Stimulated activated CD4-positive, alpha-beta T cell treated with anti-CD3 and anti-CD28 coated beads, TNF-alpha, amount 100 ng/mL, for 48 hours (primary cell): ENCODE measurements at regions not wholly inside any gene's neighbourhood (a gene's known extent, or its start where the extent isn't known, plus 50 kb on each side); places are given as distances from the start of the nearest gene placed in this dataset.

Source experiments
- DNase-seq, 3 donors: peaks; one replicate each; pipeline ENCODE4 v3.0.0-alpha.2; 2020; ENCODE audit warnings: low read depth in 3 of 3

- no peak for DNase-seq
Observed at GRCh38 chr12:132424811-132425210, 65.1 kb upstream of the FBRSL1 start.

DNA sequence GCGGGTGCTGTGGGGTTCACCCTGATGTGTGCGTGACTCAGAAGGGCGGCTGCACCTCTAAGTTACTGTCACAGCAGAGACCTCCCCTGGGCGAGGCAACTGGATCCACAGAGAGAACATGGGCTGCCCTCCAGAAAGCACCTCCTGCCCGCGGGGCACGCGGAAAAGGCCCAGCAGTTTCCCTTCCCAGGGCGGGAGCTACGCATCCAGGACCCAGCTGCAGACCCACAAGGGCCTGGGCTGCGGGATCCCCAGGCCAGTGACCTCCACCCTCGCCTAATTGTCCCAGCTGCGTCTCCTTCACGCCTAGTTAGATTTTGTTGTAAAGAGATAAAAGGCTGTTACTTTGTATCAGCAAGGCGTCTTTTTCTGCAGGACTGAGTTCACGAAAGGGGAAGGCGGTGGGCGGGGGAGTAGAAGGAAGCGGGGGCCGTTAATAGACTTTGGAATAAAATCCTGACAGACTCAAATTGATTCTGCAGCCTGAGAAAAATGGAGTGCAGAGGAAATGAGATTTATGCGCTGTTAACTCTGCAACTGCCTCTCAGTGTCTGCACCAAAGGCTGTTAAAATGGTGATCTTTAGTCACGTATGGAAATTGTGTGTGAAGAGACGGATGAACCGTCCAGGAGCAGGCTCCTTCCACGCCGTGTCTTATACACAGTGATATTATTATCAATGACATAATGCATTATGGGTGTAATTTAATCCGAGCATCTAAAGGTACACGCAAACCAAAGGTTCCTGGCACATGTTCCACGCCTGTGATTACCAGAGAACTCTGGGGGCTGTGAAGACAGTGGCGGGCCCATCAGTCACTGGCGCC, 65.9 kb upstream of the FBRSL1 start:
- DNase-seq: no peak

DNA sequence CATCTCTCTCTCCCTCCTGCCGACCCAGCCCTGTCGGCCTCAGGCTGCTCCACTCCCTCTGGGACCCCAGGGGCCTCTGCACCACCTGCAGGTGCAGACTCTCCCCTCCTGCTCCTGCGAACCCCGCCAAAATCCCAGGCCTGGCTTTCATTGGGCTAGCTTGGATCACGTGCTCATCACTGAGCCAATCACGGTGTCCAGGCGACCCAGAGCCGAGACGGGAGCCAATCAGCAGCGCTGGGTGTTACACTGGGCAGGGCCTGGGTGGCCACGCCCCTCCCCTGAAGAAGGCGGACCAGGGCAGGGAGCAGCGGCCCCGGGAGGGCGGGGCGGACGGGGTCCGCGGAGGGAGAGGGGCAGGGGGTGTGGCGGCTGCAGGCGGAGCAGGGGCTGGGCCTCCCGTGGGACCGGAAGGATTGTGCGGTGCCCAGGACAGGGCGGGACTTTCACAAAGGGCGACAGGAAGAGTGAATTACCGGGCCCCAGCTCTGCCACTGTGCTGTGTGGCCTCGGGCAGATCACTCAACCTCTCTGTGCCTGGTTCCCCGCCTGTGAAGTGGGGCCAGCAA, 66.6 kb upstream of the FBRSL1 start:
- DNase-seq: no peak

DNA sequence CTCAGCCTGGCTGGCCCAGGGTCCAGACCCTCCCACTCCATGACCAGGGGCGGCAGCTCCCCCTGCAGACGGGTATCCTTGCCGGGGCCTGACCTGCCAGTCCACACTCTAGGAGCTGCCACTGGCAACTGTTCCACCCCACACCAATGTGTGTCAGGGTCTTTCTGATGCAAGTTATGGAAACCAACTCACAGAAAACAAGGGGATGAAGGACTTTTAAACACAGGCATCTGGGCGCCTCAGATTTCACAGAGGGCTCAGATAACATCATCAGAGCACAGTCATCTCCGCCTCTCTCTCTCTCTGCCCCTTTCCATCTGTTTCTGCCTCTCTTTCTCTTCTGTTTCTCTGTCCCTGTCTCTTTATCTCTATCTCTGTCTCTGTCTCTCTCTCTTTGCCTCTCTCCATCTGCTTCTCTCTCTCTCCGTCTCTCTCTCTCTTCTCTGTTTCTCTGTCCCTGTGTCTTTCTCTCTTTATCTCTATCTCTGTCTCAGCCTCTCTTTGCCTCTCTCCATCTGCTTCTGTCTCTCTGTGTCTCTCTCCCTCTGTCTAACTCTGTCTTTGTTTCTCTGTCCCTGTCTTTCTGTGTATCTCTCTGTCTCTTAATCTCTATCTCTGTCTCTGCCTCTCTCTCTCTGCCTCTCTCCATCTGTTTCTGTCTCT, 67.4 kb upstream of the FBRSL1 start:
- no peak for DNase-seq

- DNase-seq: no peak
Observed at GRCh38 chr12:132422040-132422380, 67.9 kb upstream of the FBRSL1 start.

GRCh38 chr12:132419631-132420246, 70.2 kb upstream of the FBRSL1 start:
- no peak for DNase-seq

DNA sequence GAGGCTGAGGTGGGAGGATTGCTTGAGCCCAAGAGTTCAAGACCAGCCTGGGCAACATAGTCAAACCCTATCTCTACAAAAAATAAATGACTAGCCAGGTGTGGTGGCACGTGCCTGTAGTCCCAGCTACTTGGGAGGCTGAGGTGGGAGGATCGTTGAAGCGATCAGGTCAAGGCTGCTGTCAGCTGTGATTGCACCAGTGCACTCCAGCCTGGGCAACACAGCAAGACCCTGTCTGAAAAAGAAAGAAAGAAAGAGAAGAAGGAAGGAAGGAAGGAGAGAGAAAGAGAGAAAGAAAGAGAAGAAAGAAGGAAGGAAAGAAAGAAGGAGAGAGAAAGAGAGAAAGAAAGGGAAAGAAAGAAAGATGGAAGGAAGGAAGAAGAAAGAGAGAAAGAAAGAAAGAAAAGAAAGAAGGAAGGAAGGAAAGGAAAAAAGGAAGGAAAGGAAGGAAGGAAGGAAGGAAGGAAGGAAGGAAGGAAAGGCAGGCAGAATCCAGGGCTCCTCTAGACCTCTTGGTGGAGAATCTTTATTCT, 71.5 kb upstream of the FBRSL1 start:
- no peak for DNase-seq

- DNase-seq: no peak
Observed at GRCh38 chr12:132417741-132418140, 72.2 kb upstream of the FBRSL1 start.

DNA sequence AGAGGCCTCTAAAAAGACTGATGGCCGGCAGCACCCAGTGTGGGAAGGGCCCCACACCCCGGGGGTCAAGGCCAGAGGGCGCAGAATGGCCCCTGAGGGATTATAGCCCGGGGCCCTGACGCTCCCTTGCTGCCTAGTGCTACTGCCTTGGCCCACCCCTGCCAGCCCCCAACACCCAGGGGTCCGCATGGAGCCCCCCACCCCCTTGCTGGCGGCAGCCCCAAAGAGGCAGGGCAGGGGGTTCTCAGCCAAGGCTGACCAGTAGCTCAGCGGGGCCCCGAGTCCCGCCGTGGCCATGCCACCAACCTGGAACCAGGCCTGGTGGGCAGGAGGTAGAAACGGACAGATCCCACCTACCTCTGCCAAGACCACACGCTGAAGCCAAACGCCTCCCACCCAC, 73.1 kb upstream of the FBRSL1 start:
- DNase-seq: no peak

- DNase-seq: no peak
Observed at GRCh38 chr12:132416121-132416673, 73.8 kb upstream of the FBRSL1 start.

DNA sequence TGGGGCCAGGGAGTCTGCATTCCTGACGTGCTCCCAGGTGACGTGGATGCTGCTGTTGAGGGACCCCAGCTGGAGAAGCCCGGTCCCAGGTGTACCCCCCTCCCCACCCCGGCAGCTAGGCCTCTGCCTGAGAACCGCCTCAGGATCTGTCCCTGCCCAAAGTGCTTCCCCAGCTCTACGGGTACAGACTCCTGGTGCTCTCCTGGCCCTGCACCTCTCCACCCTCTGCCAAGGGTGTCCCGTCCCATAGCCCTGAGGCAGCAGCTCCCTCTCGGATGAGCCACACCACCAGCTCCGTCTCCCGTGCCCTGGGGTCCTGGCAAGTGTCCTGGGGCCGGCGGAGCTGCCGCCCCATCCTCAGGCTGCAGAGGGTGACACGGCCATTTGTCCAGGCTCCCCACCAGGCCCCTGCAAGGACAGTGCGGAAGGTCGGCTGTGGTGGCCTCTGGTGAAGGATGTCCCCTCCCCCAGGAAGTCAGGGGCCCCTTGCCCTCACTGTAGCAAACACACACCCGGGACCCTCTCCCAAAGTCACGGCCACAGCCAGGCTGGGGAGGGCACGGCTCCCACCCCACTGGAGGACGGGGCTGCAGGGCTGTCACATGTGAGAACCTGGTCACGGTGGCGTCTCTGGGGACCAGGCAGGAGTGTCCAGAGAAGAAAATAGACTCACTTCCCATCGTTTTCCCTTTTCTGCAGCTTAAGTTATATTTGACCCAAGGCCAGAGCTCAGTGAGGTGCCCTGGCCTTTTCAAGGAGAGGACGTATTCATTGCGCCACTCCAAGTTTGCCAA, 74.4 kb upstream of the FBRSL1 start:
- no peak for DNase-seq

DNA sequence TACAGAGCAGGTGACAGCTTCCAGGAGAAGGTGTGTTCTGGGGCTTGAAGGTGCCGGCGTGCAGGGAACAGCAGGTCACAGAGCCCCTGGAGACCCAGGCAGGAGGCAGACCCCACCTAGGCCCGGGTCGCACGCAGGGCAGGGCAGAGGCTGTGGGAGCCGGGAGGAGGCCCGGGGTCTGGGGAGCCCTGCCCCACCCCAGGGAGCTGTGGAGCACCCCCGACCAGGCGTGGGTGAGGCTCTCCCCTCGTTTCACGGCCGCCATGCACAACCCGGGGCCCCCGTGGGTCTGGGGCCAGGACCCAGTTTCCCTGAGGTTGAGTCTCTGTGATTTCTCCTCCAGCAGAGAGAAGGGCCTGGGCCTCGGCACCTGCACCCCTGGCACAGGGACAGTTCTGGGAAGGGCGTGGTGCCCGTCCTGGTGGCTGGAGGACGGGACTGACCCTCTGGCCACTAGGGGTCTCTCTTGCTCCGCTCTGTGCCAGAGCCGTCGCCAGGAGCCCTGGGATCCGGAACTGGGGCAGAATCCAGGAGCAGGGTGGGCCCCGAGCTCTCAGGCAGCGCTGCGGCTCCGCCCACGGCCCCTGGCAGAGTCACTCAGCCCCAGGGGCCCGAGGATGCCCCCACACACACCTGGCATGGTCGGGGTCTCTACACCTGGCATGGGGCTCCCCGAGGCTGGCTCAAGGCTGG, 75.2 kb upstream of the FBRSL1 start:
- peak; percentile 42 to 79 (median 73) for DNase-seq

DNA sequence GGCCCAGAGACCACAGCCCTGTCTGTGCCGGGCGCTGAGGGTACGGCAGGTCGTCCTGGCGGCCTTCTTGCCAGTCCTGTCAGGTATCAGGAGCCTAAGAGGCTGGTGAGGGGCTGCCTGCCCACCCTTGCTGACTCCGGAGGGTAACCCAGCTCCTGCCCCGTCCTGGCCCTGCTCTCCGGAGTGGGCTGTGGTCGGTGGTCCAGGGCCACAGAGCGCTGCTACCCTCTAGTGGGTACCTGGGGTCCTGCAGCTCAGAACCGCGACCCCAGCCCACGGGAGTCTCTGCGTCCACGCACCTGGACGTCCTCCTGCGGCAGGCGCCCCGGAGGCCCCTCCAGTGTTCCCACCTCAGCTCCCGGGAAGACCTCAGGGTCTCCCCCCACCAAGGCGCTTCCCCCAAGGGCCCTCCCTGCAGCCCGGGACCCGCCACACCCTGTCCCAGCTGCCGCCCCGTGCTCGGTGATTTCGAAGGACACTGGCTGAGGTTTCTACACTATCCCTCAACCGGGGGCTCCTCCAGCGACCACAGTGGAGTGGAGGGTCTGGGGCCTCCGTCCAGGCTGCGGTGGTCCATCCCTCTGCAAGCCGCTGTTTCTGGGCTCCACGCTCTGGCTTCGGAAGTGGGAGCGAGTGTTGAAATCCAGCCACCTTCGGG, 75.9 kb upstream of the FBRSL1 start:
- no peak for DNase-seq

- DNase-seq: no peak
Observed at GRCh38 chr12:132411457-132411856, 78.5 kb upstream of the FBRSL1 start.

DNA sequence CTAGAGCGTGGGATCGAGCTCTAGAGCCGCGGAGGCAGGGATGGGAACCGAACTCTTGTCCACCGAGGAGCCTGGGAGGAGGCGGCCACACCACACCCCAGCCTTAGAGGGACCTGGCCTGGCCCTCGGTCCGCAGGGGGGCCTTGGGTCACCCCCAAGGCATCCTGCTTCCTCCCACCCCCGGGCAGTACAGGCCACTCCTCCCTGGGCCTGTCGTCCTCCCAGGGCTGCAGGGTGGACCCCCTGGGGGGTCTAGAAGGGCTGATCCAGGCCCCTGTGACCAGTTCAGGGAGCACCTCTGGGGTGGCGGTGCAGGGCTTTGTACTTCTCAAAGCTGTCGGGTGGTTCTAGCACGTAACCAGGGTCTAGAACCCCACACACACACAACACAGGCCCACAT, 79.1 kb upstream of the FBRSL1 start:
- DNase-seq: no peak

GRCh38 chr12:132410296-132410625, 79.7 kb upstream of the FBRSL1 start:
- no peak for DNase-seq

- no peak for DNase-seq
Observed at GRCh38 chr12:132409495-132410295, 80.3 kb upstream of the FBRSL1 start.

- DNase-seq: no peak
Observed at GRCh38 chr12:132408626-132409494, 79.5 kb upstream of the GALNT9 start.

GRCh38 chr12:132407992-132408391, 78.6 kb upstream of the GALNT9 start:
- DNase-seq: no peak
